ENCODE measurements at regions not wholly inside any gene's neighbourhood (a gene's known extent, or its start where the extent isn't known, plus 50 kb on each side); places are given as distances from the start of the nearest gene placed in this dataset.

- no peak for DNase-seq
These were observed 217.1 kb upstream of the PFKP start for GRCh38 chr10:2850202-2850601.

GRCh38 chr10:2844925-2845324 is 222.4 kb upstream of the PFKP start:
- DNase-seq = no peak

- DNase-seq = no peak
These were observed 228.1 kb upstream of the PFKP start for GRCh38 chr10:2839081-2839725.

- no peak for DNase-seq
These were observed 229.7 kb upstream of the PFKP start for GRCh38 chr10:2837674-2838073.

GRCh38 chr10:2836921-2837662 is 230.3 kb upstream of the PFKP start:
- DNase-seq = no peak

- no peak for DNase-seq
These were observed 233.1 kb upstream of the PFKP start for GRCh38 chr10:2834214-2834613.

GRCh38 chr10:2831509-2831908 is 235.8 kb upstream of the PFKP start:
- no peak for DNase-seq

GRCh38 chr10:2828741-2829140 is 238.6 kb upstream of the PFKP start:
- DNase-seq = no peak

GRCh38 chr10:2826675-2827074 is 240.7 kb upstream of the PFKP start:
- DNase-seq = no peak

- no peak for DNase-seq
These were observed 241.5 kb upstream of the PFKP start for GRCh38 chr10:2825841-2826240.

- DNase-seq = no peak
These were observed 249.3 kb upstream of the PFKP start for GRCh38 chr10:2817940-2818636.

- no peak for DNase-seq
These were observed 253.7 kb upstream of the PFKP start for GRCh38 chr10:2813693-2814092.

GRCh38 chr10:2813286-2813685 is 254.1 kb upstream of the PFKP start:
- DNase-seq = no peak

GRCh38 chr10:2812631-2813030 is 254.7 kb upstream of the PFKP start:
- no peak for DNase-seq

GRCh38 chr10:2800178-2800577 is 267.2 kb upstream of the PFKP start:
- DNase-seq = no peak

GRCh38 chr10:2798336-2799022 is 268.9 kb upstream of the PFKP start:
- no peak for DNase-seq

- no peak for DNase-seq
These were observed 275.4 kb upstream of the PFKP start for GRCh38 chr10:2791774-2792443.

- DNase-seq = no peak
These were observed 276.8 kb upstream of the PFKP start for GRCh38 chr10:2790396-2791188.

- DNase-seq = no peak
These were observed 281.1 kb upstream of the PFKP start for GRCh38 chr10:2786251-2786650.

- no peak for DNase-seq
These were observed 282.6 kb upstream of the PFKP start for GRCh38 chr10:2784766-2785165.

- DNase-seq = no peak
These were observed 284.4 kb upstream of the PFKP start for GRCh38 chr10:2782950-2783349.

GRCh38 chr10:2782265-2782664 is 285.1 kb upstream of the PFKP start:
- DNase-seq = no peak

Data from CD4-positive, alpha-beta T cell treated with Interleukin-10 for 1 hour (primary cell).